HEK293 (cell line): ENCODE measurements at regions not wholly inside any gene's neighbourhood (a gene's known extent, or its start where the extent isn't known, plus 50 kb on each side); places are given as distances from the start of the nearest gene placed in this dataset.

ENCODE experiments used
- CTCF ChIA-PET: fragments of 350-600 bp; formaldehyde crosslinking; extraction: SDS; loops from one replicate; lab custom pipeline; 2021; ENCODE audit warnings: antibody characterized with exemption; lab: Yijun Ruan, JAX
- POLR2A ChIA-PET: fragments of 300-600 bp; formaldehyde crosslinking; extraction: SDS; loops from one replicate; lab custom pipeline; 2020; ENCODE audit warnings: antibody characterized with exemption, inconsistent platforms; lab: Yijun Ruan, JAX
- H3K27ac ChIP-seq: fragments of 200-500 bp; sonication (Bioruptor generic); 2 replicates; pipeline ENCODE4 v1.5.1; 2014; ENCODE audit warnings: low read depth, low read length, control low read depth, inconsistent platforms; ENCODE audit errors: extremely low read depth
- H3K36me3 ChIP-seq, 2 experiments: fragments of 200-500 bp in 1 of 2; sonication (Bioruptor generic) in 1 of 2; 1 replicate in 1 of 2; 2 replicates in 1 of 2; pipeline ENCODE4 v1.5.1; 2014 to 2017; ENCODE audit warnings: inconsistent platforms in 2 of 2, low read length in 2 of 2; ENCODE audit not compliant: control insufficient read depth in 2 of 2, insufficient read depth in 1 of 2
- H3K4me1 ChIP-seq: fragments of 200-500 bp; sonication (Bioruptor generic); 2 replicates; pipeline ENCODE4 v1.5.1; 2014; ENCODE audit warnings: mild to moderate bottlenecking, low read length, inconsistent platforms; ENCODE audit not compliant: control insufficient read depth, insufficient read depth
- H3K4me3 ChIP-seq: 2 replicates; pipeline ENCODE4 v1.5.1; 2011; ENCODE audit warnings: low read depth, mild to moderate bottlenecking, control low read depth, low read length, moderate library complexity
- H3K9me3 ChIP-seq: fragments of 200-500 bp; sonication (Bioruptor generic); 2 replicates; pipeline ENCODE4 v1.5.1; 2014; ENCODE audit warnings: low read depth, low read length, inconsistent platforms; ENCODE audit not compliant: control insufficient read depth, insufficient read depth
- GLI2 ChIP-seq: fragments of 450-650 bp; formaldehyde crosslinking; IDR thresholded peaks from 2 replicates; pipeline ENCODE4; 2017; ENCODE audit warnings: missing biosample characterization, missing genetic modification characterization, low read depth, borderline replicate concordance
- REPIN1 ChIP-seq: fragments of 450-650 bp; formaldehyde crosslinking; IDR thresholded peaks from 2 replicates; pipeline ENCODE4 v1.5.1; 2017; ENCODE audit warnings: missing biosample characterization, missing genetic modification characterization, low read depth
- SETDB1 ChIP-seq: IDR thresholded peaks from one replicate; pipeline ENCODE4 v1.6.1; 2017; ENCODE audit warnings: mild to moderate bottlenecking, low read length, moderate library complexity, mixed read lengths; ENCODE audit not compliant: insufficient read length
- ZBTB17 ChIP-seq: fragments of 450-650 bp; formaldehyde crosslinking; IDR thresholded peaks from 2 replicates; pipeline ENCODE4 v1.5.1; 2016; ENCODE audit warnings: missing biosample characterization, missing genetic modification characterization
- ZBTB7A ChIP-seq: fragments of 450-650 bp; formaldehyde crosslinking; IDR thresholded peaks from 2 replicates; pipeline ENCODE4 v1.5.1; 2016; ENCODE audit warnings: low read depth, missing biosample characterization, missing genetic modification characterization
- ZFHX2 ChIP-seq: fragments of 450-650 bp; formaldehyde crosslinking; conservative IDR thresholded peaks from 2 replicates; pipeline ENCODE4 v1.5.1; 2016; ENCODE audit warnings: missing biosample characterization, missing genetic modification characterization
- ZNF10 ChIP-seq: fragments of 450-650 bp; formaldehyde crosslinking; IDR thresholded peaks from 2 replicates; pipeline ENCODE4 v1.5.1; 2017; ENCODE audit warnings: missing biosample characterization, missing genetic modification characterization
- ZNF112 ChIP-seq: fragments of 450-650 bp; formaldehyde crosslinking; IDR thresholded peaks from 2 replicates; pipeline ENCODE4 v1.5.0; 2017; ENCODE audit warnings: missing biosample characterization, missing genetic modification characterization
- ZNF133 ChIP-seq: fragments of 450-650 bp; formaldehyde crosslinking; IDR thresholded peaks from 2 replicates; pipeline ENCODE4 v1.5.1; 2016; ENCODE audit warnings: missing biosample characterization, missing genetic modification characterization
- ZNF16 ChIP-seq: fragments of 450-650 bp; formaldehyde crosslinking; IDR thresholded peaks from 2 replicates; pipeline ENCODE4 v1.5.1; 2016; ENCODE audit warnings: low read depth, missing biosample characterization, missing genetic modification characterization
- ZNF184 ChIP-seq: fragments of 450-650 bp; IDR thresholded peaks from 2 replicates; pipeline ENCODE4 v1.5.1; 2018; ENCODE audit warnings: missing biosample characterization, mild to moderate bottlenecking, missing genetic modification characterization
- ZNF2 ChIP-seq: fragments of 450-650 bp; formaldehyde crosslinking; IDR thresholded peaks from 2 replicates; pipeline ENCODE4 v1.5.1; 2016; ENCODE audit warnings: missing biosample characterization, missing genetic modification characterization
- ZNF23 ChIP-seq: fragments of 450-650 bp; formaldehyde crosslinking; IDR thresholded peaks from 2 replicates; pipeline ENCODE4 v1.5.1; 2016; ENCODE audit warnings: missing biosample characterization, missing genetic modification characterization, borderline replicate concordance
- ZNF24 ChIP-seq: fragments of 450-650 bp; formaldehyde crosslinking; IDR thresholded peaks from 2 replicates; pipeline ENCODE4 v1.5.1; 2016; ENCODE audit warnings: missing biosample characterization, missing genetic modification characterization
- ZNF292 ChIP-seq: fragments of 450-650 bp; formaldehyde crosslinking; IDR thresholded peaks from 2 replicates; pipeline ENCODE4 v1.5.1; 2016; ENCODE audit warnings: low read depth, missing biosample characterization, missing genetic modification characterization, borderline replicate concordance
- ZNF311 ChIP-seq: fragments of 450-650 bp; formaldehyde crosslinking; IDR thresholded peaks from 2 replicates; pipeline ENCODE4 v1.5.1; 2017; ENCODE audit warnings: missing biosample characterization, missing genetic modification characterization, borderline replicate concordance
- ZNF341 ChIP-seq: fragments of 450-650 bp; formaldehyde crosslinking; IDR thresholded peaks from 2 replicates; pipeline ENCODE4; 2016; ENCODE audit warnings: low read depth, missing biosample characterization, missing genetic modification characterization
- ZNF350 ChIP-seq: fragments of 450-650 bp; formaldehyde crosslinking; IDR thresholded peaks from 2 replicates; pipeline ENCODE4 v1.5.0; 2017; ENCODE audit warnings: missing biosample characterization, mild to moderate bottlenecking, missing genetic modification characterization
- ZNF37A ChIP-seq: fragments of 450-650 bp; IDR thresholded peaks from 2 replicates; pipeline ENCODE4 v1.5.1; 2018; ENCODE audit warnings: missing biosample characterization, missing genetic modification characterization
- ZNF394 ChIP-seq: fragments of 450-650 bp; formaldehyde crosslinking; IDR thresholded peaks from 2 replicates; pipeline ENCODE4 v1.5.1; 2016; ENCODE audit warnings: missing biosample characterization, missing genetic modification characterization, mild to moderate bottlenecking, moderate library complexity, borderline replicate concordance
- ZNF544 ChIP-seq: fragments of 450-650 bp; formaldehyde crosslinking; IDR thresholded peaks from 2 replicates; pipeline ENCODE4 v1.5.0; 2017; ENCODE audit warnings: missing biosample characterization, missing genetic modification characterization
- ZNF558 ChIP-seq: fragments of 450-650 bp; formaldehyde crosslinking; IDR thresholded peaks from 2 replicates; pipeline ENCODE4 v1.5.1; 2016; ENCODE audit warnings: missing biosample characterization, missing genetic modification characterization
- ZNF610 ChIP-seq: fragments of 450-650 bp; formaldehyde crosslinking; IDR thresholded peaks from 2 replicates; pipeline ENCODE4 v1.5.1; 2016; ENCODE audit warnings: missing biosample characterization, missing genetic modification characterization, borderline replicate concordance
- ZNF623 ChIP-seq: fragments of 450-650 bp; formaldehyde crosslinking; IDR thresholded peaks from 2 replicates; pipeline ENCODE4 v1.5.1; 2016; ENCODE audit warnings: missing biosample characterization, missing genetic modification characterization
- ZNF76 ChIP-seq: fragments of 450-650 bp; formaldehyde crosslinking; IDR thresholded peaks from 2 replicates; pipeline ENCODE4; 2016; ENCODE audit warnings: low read depth, missing biosample characterization, missing genetic modification characterization, borderline replicate concordance
- ZNF785 ChIP-seq: fragments of 450-650 bp; formaldehyde crosslinking; IDR thresholded peaks from 2 replicates; pipeline ENCODE4 v1.5.1; 2016; ENCODE audit warnings: missing biosample characterization, missing genetic modification characterization
- TF ChIP-seq, protein P1 (sequence below): fragments of 450-650 bp; formaldehyde crosslinking; IDR thresholded peaks from 2 replicates; pipeline ENCODE4 v1.5.1; 2016; ENCODE audit warnings: missing biosample characterization, missing genetic modification characterization, low read depth
- TF ChIP-seq, protein P2 (sequence below): fragments of 450-650 bp; formaldehyde crosslinking; IDR thresholded peaks from 2 replicates; pipeline ENCODE4 v1.5.1; 2016; ENCODE audit warnings: missing biosample characterization, missing genetic modification characterization
- TF ChIP-seq, protein P3 (sequence below): fragments of 450-650 bp; formaldehyde crosslinking; IDR thresholded peaks from 2 replicates; pipeline ENCODE4 v1.5.1; 2017; ENCODE audit warnings: missing biosample characterization, missing genetic modification characterization

DNA sequence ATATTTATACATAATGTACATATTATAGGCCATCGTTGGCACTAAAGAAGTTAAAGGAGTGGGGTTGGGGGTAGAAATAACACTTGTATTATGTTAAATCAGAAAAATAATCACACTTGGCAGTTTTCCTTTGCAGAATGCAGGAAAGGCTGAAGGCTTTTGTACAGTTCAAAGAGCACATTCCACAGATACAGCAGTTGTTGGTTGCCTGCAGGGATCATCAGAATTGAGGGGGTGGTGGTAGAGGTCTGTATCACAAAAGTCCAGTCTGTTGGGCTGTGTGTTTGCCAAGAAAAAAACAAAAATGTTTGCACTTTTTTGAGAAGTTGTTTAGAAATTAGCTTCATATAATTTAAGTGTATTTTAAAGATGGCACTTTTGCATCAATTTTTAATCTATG is 231.8 kb upstream of the FOXP2 start:
- Histone ChIP-seq H3K36me3 (no peaks in the 10 kb centered on the region), H3K4me3 (no peak overlapping the region), H3K9me3 (no peaks in the 10 kb centered on the region)
- TF ChIP-seq, protein P1, sequence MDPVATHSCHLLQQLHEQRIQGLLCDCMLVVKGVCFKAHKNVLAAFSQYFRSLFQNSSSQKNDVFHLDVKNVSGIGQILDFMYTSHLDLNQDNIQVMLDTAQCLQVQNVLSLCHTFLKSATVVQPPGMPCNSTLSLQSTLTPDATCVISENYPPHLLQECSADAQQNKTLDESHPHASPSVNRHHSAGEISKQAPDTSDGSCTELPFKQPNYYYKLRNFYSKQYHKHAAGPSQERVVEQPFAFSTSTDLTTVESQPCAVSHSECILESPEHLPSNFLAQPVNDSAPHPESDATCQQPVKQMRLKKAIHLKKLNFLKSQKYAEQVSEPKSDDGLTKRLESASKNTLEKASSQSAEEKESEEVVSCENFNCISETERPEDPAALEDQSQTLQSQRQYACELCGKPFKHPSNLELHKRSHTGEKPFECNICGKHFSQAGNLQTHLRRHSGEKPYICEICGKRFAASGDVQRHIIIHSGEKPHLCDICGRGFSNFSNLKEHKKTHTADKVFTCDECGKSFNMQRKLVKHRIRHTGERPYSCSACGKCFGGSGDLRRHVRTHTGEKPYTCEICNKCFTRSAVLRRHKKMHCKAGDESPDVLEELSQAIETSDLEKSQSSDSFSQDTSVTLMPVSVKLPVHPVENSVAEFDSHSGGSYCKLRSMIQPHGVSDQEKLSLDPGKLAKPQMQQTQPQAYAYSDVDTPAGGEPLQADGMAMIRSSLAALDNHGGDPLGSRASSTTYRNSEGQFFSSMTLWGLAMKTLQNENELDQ (tag by site-specific recombination): no peak
- no peak for TF ChIP-seq ZNF133
- no peak for TF ChIP-seq ZNF23 (tag by site-specific recombination)
- TF ChIP-seq ZNF2: no peak
- TF ChIP-seq, all 188 proteins: peak for 0
- H3K4me1 ChIP-seq: no peaks in the 10 kb centered on the region
- POLR2A ChIA-PET: no interaction called here
- H3K27ac ChIP-seq: no peak overlapping the region
- CTCF ChIA-PET: no interaction called here

DNA sequence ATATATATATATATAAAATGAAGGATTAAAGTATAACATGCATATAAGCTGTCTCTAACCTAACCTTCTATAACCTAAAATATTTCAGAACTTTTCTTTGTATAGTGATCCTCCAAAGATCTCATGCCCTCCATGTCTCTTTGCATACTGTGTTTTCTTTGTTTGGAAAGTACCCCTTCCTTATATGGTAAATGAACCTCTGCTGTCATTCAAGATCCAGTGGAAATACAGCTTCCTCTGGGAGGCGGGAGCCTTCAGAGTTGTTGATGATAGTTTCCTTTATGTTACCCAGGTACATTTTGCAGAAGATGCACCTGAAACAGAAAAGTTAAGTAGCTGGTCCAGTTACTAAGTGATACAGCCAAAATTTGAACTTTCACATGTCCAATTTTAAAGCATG is 233.3 kb upstream of the FOXP2 start:
- TF ChIP-seq SETDB1 (no peak), GLI2 (tag by site-specific recombination) (no peak), ZNF10 (no peak), ZNF184 (tag by site-specific recombination) (no peak), ZNF24 (tag by site-specific recombination) (no peak), ZNF544 (tag by site-specific recombination) (no peak), REPIN1 (tag by site-specific recombination) (no peak), ZNF623 (tag by site-specific recombination) (no peak), ZNF341 (tag by site-specific recombination) (no peak), ZBTB17 (tag by site-specific recombination) (no peak), ZNF394 (no peak), ZBTB7A (tag by site-specific recombination) (no peak), ZNF292 (tag by site-specific recombination) (no peak), ZNF112 (tag by site-specific recombination) (no peak), ZNF37A (tag by site-specific recombination) (no peak)
- Histone ChIP-seq H3K4me1 (no peaks in the 10 kb centered on the region), H3K4me3 (no peak overlapping the region), H3K27ac (no peak overlapping the region), H3K36me3 (no peaks in the 10 kb centered on the region), H3K9me3 (no peaks in the 10 kb centered on the region)
- ChIA-PET CTCF (interaction anchor here (0.7 kb wide), 1 partner anchor 774 kb away, joined by 4 read pairs; no protein-coding TSS in a partner anchor), POLR2A (no interaction called here)

DNA sequence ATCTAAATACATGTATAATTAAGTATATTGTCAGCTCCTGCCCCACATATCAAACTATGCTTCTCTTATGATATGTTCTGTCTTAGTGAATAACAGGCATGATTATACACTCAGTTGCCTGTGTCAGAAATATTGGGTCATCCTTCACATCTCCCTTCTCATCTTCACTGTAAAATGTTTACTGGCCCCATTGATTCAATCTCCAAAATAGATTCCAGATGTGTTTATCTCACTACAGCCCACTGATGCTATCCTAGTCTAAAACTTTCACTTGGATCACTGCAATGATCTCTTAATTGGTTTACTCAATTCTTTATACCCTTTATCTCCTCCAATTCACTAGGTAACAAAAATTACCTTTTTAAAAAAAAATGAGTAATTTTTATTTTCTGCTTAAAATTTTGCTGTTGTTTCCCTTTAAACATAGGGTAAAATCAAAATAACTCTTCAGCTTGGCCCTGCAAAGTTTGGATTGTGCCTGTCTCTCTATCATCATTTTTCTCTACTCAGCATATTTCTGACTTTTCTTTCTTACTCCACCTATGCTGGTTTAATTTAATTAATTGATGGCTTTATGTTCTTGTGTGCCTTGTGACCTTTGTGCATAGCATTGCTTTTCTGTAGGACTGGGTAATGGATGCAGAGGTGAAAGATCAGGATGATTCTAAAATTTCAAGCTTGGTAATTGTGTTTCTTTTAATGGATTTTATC is 233.9 kb upstream of the FOXP2 start:
- Histone ChIP-seq H3K36me3 (no peaks in the 10 kb centered on the region), H3K4me3 (no peak overlapping the region), H3K9me3 (no peaks in the 10 kb centered on the region), H3K4me1 (no peaks in the 10 kb centered on the region), H3K27ac (no peak overlapping the region)
- POLR2A ChIA-PET: no interaction called here
- CTCF ChIA-PET: interaction anchor here (0.7 kb wide), 1 partner anchor 775 kb away, joined by 4 read pairs; no protein-coding TSS in a partner anchor
- TF ChIP-seq ZNF610 (tag by site-specific recombination) (no peak), ZBTB17 (tag by site-specific recombination) (no peak), ZNF16 (tag by site-specific recombination) (no peak), ZNF350 (tag by site-specific recombination) (no peak), ZNF785 (tag by site-specific recombination) (no peak), ZNF558 (tag by site-specific recombination) (no peak), ZNF76 (tag by site-specific recombination) (no peak), ZFHX2 (tag by site-specific recombination) (no peak), ZNF311 (tag by site-specific recombination) (no peak)
- TF ChIP-seq, protein P2, sequence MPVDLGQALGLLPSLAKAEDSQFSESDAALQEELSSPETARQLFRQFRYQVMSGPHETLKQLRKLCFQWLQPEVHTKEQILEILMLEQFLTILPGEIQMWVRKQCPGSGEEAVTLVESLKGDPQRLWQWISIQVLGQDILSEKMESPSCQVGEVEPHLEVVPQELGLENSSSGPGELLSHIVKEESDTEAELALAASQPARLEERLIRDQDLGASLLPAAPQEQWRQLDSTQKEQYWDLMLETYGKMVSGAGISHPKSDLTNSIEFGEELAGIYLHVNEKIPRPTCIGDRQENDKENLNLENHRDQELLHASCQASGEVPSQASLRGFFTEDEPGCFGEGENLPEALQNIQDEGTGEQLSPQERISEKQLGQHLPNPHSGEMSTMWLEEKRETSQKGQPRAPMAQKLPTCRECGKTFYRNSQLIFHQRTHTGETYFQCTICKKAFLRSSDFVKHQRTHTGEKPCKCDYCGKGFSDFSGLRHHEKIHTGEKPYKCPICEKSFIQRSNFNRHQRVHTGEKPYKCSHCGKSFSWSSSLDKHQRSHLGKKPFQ (tag by site-specific recombination): no peak
- TF ChIP-seq, protein P3, sequence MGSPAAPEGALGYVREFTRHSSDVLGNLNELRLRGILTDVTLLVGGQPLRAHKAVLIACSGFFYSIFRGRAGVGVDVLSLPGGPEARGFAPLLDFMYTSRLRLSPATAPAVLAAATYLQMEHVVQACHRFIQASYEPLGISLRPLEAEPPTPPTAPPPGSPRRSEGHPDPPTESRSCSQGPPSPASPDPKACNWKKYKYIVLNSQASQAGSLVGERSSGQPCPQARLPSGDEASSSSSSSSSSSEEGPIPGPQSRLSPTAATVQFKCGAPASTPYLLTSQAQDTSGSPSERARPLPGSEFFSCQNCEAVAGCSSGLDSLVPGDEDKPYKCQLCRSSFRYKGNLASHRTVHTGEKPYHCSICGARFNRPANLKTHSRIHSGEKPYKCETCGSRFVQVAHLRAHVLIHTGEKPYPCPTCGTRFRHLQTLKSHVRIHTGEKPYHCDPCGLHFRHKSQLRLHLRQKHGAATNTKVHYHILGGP (tag by site-specific recombination): no peak
